Tibial nerve (tissue), 4 donors: ENCODE measurements at regions not wholly inside any gene's neighbourhood (a gene's known extent, or its start where the extent isn't known, plus 50 kb on each side); places are given as distances from the start of the nearest gene placed in this dataset.

ENCODE experiments used
- DNase-seq, 2 donors: peaks; one replicate each; pipeline ENCODE4 v3.0.0-alpha.2; 2019; ENCODE audit warnings: low spot score in 2 of 2
- H3K27ac ChIP-seq, 4 donors: fragments of 200-600 bp; sonication (generic) in 3 of 4; one replicate each; pipeline ENCODE4 v1.5.1; 2017 to 2019; ENCODE audit warnings: mild to moderate bottlenecking in 1 of 4
- H3K27me3 ChIP-seq, 2 donors: fragments of 200-600 bp; sonication (generic) in 1 of 2; one replicate each; pipeline versions ENCODE4 v1.5.1 to v1.6.0; 2017 to 2019
- H3K36me3 ChIP-seq, 3 donors: fragments of 200-600 bp; sonication (generic); one replicate each; pipeline ENCODE4 v1.5.1; 2018 to 2019
- H3K4me1 ChIP-seq, 4 donors: fragments of 200-600 bp; sonication (generic) in 3 of 4; one replicate each; pipeline ENCODE4 v1.5.1; 2017 to 2019
- H3K4me3 ChIP-seq, 4 donors: fragments of 200-600 bp; sonication (generic) in 3 of 4; one replicate each; pipeline ENCODE4 v1.5.1; 2017 to 2019; ENCODE audit warnings: mild to moderate bottlenecking in 1 of 4, moderate library complexity in 1 of 4
- H3K9me3 ChIP-seq, 4 donors: fragments of 200-600 bp; sonication (generic) in 3 of 4; one replicate each; pipeline ENCODE4 v1.5.1; 2017 to 2019
- EP300 ChIP-seq, 2 donors: sonication (generic); formaldehyde crosslinking; IDR thresholded peaks; one replicate each; pipeline ENCODE4 v1.6.1; 2017; ENCODE audit warnings: antibody characterized with exemption in 2 of 2, mild to moderate bottlenecking in 1 of 2
- POLR2A ChIP-seq, 2 donors: fragments of 450-650 bp; IDR thresholded peaks; one replicate each; pipeline ENCODE4 v1.6.1; 2017; ENCODE audit warnings: antibody characterized with exemption in 2 of 2, mild to moderate bottlenecking in 2 of 2, moderate library complexity in 2 of 2
- WGBS, 2 donors: methylation state at CpG; one replicate each; pipeline ENCODE4 v1.1.5; 2018; 5-methylcytosine and 5-hydroxymethylcytosine counted together
- TF ChIP-seq, protein P1 (sequence below), 5 experiments: fragments of 200-600 bp in 3 of 5; fragments of 450-650 bp in 2 of 5; sonication (generic) in 3 of 5; IDR thresholded peaks; one replicate each; pipeline ENCODE4 v1.5.1; 2016 to 2019; ENCODE audit warnings: antibody characterized with exemption in 5 of 5, mild to moderate bottlenecking in 3 of 5, moderate library complexity in 2 of 5

DNA sequence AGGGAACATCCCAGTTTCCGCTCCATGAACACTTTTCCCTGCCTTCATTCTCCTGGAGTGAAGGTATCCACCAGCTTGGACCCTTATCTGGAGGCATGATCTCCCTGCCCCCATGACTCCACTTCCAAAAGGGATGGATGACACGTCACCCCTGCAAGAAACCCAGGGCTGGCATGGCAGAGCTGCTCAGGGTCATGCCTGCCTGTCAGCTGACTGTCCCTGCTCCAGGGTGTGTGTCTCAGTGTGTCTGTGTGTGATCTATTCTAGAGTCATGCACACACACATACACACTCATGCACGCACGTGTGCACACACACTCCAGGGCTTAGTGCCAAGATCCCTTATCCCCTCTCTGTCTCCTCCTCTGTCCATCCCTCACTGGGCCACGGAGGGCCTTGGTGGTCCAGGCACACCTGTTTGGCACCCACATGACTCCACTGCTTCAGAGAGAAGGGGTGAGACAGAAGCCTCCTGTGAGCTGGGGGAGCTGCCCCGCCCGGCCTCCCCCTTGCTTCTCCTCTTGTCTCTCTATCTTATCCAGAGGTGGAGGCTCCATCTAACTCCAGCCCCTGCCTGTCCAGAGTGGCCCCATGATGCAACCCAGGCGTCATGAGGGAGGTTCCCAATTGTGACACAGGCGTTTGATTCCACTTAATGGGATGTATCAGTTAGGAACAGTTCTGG lies 290.9 kb downstream of the CDC5L start:
- no peaks in the 10 kb centered on the region for H3K27me3 ChIP-seq
- no peak overlapping the region for H3K4me3 ChIP-seq
- 91 to 93% methylated on average over 9 of the region's 9 CpGs for WGBS, 2 donors
- DNase-seq: no peak
- TF ChIP-seq, protein P1, sequence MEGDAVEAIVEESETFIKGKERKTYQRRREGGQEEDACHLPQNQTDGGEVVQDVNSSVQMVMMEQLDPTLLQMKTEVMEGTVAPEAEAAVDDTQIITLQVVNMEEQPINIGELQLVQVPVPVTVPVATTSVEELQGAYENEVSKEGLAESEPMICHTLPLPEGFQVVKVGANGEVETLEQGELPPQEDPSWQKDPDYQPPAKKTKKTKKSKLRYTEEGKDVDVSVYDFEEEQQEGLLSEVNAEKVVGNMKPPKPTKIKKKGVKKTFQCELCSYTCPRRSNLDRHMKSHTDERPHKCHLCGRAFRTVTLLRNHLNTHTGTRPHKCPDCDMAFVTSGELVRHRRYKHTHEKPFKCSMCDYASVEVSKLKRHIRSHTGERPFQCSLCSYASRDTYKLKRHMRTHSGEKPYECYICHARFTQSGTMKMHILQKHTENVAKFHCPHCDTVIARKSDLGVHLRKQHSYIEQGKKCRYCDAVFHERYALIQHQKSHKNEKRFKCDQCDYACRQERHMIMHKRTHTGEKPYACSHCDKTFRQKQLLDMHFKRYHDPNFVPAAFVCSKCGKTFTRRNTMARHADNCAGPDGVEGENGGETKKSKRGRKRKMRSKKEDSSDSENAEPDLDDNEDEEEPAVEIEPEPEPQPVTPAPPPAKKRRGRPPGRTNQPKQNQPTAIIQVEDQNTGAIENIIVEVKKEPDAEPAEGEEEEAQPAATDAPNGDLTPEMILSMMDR (IDR thresholded peaks at IDR 0.05): no peak
- H3K9me3 ChIP-seq: peaks cover 0 to 2% (median 0%) of the 10 kb centered on the region in 4 donors
- no peak overlapping the region for H3K27ac ChIP-seq
- peaks cover 0 to 10% (median 0%) of the 10 kb centered on the region in 4 donors for H3K4me1 ChIP-seq
- no peaks in the 10 kb centered on the region for H3K36me3 ChIP-seq

DNA sequence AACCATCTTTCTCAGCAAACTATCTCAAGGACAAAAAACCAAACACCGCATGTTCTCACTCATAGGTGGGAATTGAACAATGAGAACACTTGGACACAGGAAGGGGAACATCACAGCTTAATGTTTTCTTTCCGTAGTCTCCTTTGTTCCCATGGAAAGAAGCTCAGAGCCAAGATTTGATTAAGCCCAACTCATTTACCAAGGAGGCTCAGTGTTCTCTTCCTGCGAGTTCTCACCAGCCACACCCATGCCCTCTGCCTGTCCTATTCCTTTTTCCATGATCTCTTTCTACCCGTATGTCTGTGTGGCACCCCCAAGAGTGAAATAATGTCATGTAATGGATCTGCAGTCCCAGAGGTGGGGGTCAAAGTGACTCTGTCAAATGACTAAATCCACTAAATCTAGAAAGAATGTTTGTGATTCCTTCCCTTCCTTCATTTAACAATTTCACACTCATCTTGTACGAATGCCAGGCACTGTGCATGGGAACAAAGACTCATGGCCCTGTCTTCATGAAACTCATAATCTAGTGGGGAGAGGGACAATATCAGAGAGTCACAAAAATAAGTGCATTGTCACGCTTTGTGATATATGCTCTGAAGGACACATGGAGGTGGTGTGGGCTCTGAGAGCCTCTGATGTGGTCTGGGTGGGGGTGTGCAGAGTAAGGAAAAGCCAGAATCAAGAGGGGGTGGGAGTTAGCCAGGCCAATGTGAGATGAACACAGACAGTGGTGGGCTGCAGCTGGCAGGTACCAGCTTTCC lies 292.1 kb downstream of the CDC5L start:
- Histone ChIP-seq H3K4me3 (no peak overlapping the region), H3K36me3 (no peaks in the 10 kb centered on the region), H3K4me1 (peaks cover 0 to 10% (median 0%) of the 10 kb centered on the region in 4 donors), H3K27ac (no peak overlapping the region), H3K9me3 (peaks cover 0 to 3% (median 0%) of the 10 kb centered on the region in 4 donors), H3K27me3 (no peaks in the 10 kb centered on the region)
- TF ChIP-seq, protein P1 (IDR thresholded peaks at IDR 0.05): no peak
- no peak for TF ChIP-seq EP300 (IDR thresholded peaks at IDR 0.05)
- TF ChIP-seq POLR2A (IDR thresholded peaks at IDR 0.05): no peak
- 74 to 85% methylated on average over 6 of the region's 6 CpGs for WGBS, 2 donors
- no peak for DNase-seq

DNA sequence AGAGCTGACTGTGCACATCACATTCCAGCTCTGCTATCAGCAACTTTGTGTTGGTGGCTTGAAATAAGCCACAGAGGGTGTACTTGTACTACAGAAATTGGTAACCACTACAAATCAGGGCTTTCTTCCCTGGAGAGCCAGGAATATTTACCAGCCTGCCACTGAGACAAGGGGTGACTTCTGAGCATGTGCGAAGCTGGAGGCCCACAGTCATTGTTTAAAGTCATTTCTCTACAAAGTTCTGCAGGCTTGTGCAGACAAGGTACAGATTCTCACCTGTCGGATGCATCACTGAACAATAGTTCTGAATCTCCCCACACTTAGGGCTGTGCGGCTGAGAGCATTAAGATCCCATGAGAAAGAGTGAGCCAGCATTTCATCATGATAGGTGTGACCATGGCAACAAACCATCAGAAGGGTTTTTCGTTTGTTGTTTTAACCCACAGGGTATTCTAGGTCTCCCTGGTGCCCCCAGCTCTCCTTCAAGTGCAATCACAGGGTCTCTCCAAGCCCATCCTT lies 292.8 kb downstream of the CDC5L start:
- DNase-seq: no peak
- Histone ChIP-seq H3K4me1 (peaks cover 0 to 10% (median 0%) of the 10 kb centered on the region in 4 donors), H3K27ac (no peak overlapping the region), H3K27me3 (no peaks in the 10 kb centered on the region), H3K36me3 (no peaks in the 10 kb centered on the region), H3K4me3 (no peak overlapping the region), H3K9me3 (peaks cover 0 to 3% (median 0%) of the 10 kb centered on the region in 4 donors)
- 80 to 88% methylated on average over 4 of the region's 4 CpGs for WGBS, 2 donors
- TF ChIP-seq POLR2A (IDR thresholded peaks at IDR 0.05) (no peak), EP300 (IDR thresholded peaks at IDR 0.05) (no peak)
- TF ChIP-seq, protein P1 (IDR thresholded peaks at IDR 0.05): no peak

DNA sequence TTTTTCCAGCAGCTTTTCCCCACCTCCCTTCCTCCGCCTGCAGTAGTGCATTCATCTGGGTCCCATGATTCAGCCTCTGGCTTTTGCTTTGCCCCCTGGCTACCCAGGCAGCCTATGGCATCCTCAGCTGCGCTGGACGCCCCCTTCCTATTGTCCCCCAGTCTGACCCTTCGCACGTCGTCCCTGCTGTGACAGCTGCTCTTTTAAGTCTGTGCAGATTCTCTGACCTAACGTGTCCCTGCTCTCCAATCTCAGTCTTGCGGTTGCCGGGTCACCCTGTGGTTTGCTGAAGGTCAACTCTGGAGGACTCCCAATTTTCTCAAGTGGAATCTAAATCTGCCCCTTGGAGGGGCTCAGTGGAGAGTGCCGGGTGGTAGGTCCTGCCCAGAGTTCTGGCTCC lies 294.3 kb downstream of the CDC5L start:
- no peak for DNase-seq
- WGBS, 2 donors: 36 to 45% methylated on average over 10 of the region's 10 CpGs
- TF ChIP-seq EP300 (IDR thresholded peaks at IDR 0.05) (no peak), POLR2A (IDR thresholded peaks at IDR 0.05) (no peak)
- TF ChIP-seq, protein P1 (IDR thresholded peaks at IDR 0.05): no peak
- no peaks in the 10 kb centered on the region for H3K27me3 ChIP-seq
- no peaks in the 10 kb centered on the region for H3K36me3 ChIP-seq
- peaks cover 0 to 10% (median 0%) of the 10 kb centered on the region in 4 donors for H3K4me1 ChIP-seq
- H3K9me3 ChIP-seq: peaks cover 0 to 9% (median 0%) of the 10 kb centered on the region in 4 donors
- no peak overlapping the region for H3K4me3 ChIP-seq
- H3K27ac ChIP-seq: no peak overlapping the region

DNA sequence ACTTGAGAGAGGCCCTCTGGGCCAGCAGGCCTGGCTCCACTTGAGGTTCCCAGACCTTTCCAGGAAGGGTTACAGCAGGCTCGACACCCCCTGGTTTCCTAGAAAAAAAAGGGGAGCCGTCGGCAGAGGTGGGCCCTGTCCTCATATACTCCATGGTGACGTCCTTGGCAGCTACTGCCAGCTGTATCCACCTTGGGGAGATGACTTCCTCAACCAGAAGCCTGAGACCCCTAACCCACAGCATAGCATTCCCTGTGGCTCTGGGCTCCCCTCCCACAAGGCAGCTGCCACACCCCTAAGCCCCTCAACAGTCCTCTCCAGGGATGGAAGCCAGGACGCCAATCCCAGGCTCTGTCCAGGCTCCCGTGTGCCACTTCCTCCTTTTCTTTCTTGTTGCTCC lies 294.8 kb downstream of the CDC5L start:
- H3K36me3 ChIP-seq: no peaks in the 10 kb centered on the region

More for the DNA sequence above, 294.8 kb downstream of the CDC5L start:
- Histone ChIP-seq H3K4me3 (no peak overlapping the region), H3K27me3 (no peaks in the 10 kb centered on the region), H3K4me1 (peaks cover 0 to 10% (median 0%) of the 10 kb centered on the region in 4 donors), H3K9me3 (peaks cover 0 to 13% (median 0%) of the 10 kb centered on the region in 4 donors), H3K27ac (no peak overlapping the region)
- 77 to 81% methylated on average over 6 of the region's 6 CpGs for WGBS, 2 donors
- TF ChIP-seq, protein P1 (IDR thresholded peaks at IDR 0.05): no peak
- TF ChIP-seq POLR2A (IDR thresholded peaks at IDR 0.05): no peak
- TF ChIP-seq EP300 (IDR thresholded peaks at IDR 0.05): no peak
- no peak for DNase-seq
